SK-N-SH (cell line): ENCODE measurements at regions not wholly inside any gene's neighbourhood (a gene's known extent, or its start where the extent isn't known, plus 50 kb on each side); places are given as distances from the start of the nearest gene placed in this dataset.

Source experiments
- CTCF ChIA-PET: fragments of 300-600, 350-600 bp; formaldehyde crosslinking; extraction: SDS; loops from one replicate; lab custom pipeline; 2021; lab: Yijun Ruan, JAX
- POLR2A ChIA-PET: fragments of 350-600 bp; sonication (Branson Sonifier 250); formaldehyde crosslinking; extraction: SDS; loops from one replicate; lab custom pipeline; 2020; ENCODE audit warnings: antibody characterized with exemption, inconsistent platforms; lab: Yijun Ruan, JAX
- DNase-seq: peaks from one replicate; pipeline ENCODE4 v3.0.0; 2012
- H2AFZ ChIP-seq: fragments of 200-600 bp; sonication (generic); 2 replicates; pipeline ENCODE4 v1.8.1; 2016; ENCODE audit warnings: antibody characterized with exemption, mild to moderate bottlenecking, low read depth
- H3F3A ChIP-seq: fragments of 200-600 bp; sonication (generic); replicated peaks from 2 replicates; pipeline ENCODE3; 2016; ENCODE audit warnings: antibody characterized with exemption, mild to moderate bottlenecking; ENCODE audit not compliant: insufficient read depth
- H3K27ac ChIP-seq, 2 experiments: fragments of 200-500 bp in 1 of 2; fragments of 200-600 bp in 1 of 2; sonication (Bioruptor generic) in 1 of 2; sonication (generic), shearing (Covaris generic) in 1 of 2; 2 replicates each; pipeline versions ENCODE4 v1.5.1 to v1.6.1; 2014 to 2016; ENCODE audit warnings: low read depth in 2 of 2, inconsistent platforms in 1 of 2, low read length in 1 of 2, mild to moderate bottlenecking in 1 of 2, mixed read lengths in 1 of 2
- H3K27me3 ChIP-seq: fragments of 200-600 bp; sonication (generic), shearing (Covaris generic); 2 replicates; pipeline ENCODE4 v1.6.1; 2016; ENCODE audit warnings: mixed run types; ENCODE audit not compliant: insufficient read depth
- H3K36me3 ChIP-seq, 2 experiments: fragments of 200-500 bp in 1 of 2; fragments of 200-600 bp in 1 of 2; sonication (Bioruptor generic) in 1 of 2; sonication (generic) in 1 of 2; replicated peaks in 1 of 2; 2 replicates each; pipeline versions ENCODE3 to v1.5.1; 2014 to 2016; ENCODE audit warnings: low read length in 1 of 2, mild to moderate bottlenecking in 1 of 2; ENCODE audit not compliant: insufficient read depth in 2 of 2, control insufficient read depth in 1 of 2
- H3K4me1 ChIP-seq, 2 experiments: fragments of 200-500 bp in 1 of 2; fragments of 200-600 bp in 1 of 2; sonication (Bioruptor generic) in 1 of 2; sonication (generic), shearing (Covaris generic) in 1 of 2; 2 replicates each; pipeline versions ENCODE4 v1.5.1 to v1.6.1; 2014 to 2016; ENCODE audit warnings: low read depth in 1 of 2, low read length in 1 of 2, mixed run types in 1 of 2; ENCODE audit not compliant: insufficient read depth in 2 of 2, control insufficient read depth in 1 of 2
- H3K4me2 ChIP-seq: fragments of 200-600 bp; sonication (generic), shearing (Covaris generic); 2 replicates; pipeline ENCODE4 v1.6.1; 2017; ENCODE audit warnings: mixed run types
- H3K4me3 ChIP-seq, 2 experiments: fragments of 200-500 bp in 1 of 2; fragments of 200-600 bp in 1 of 2; sonication (Bioruptor generic) in 1 of 2; sonication (generic), shearing (Covaris generic) in 1 of 2; 2 replicates each; pipeline versions ENCODE4 v1.5.1 to v1.8.1; 2014 to 2016; ENCODE audit warnings: low read depth in 2 of 2, inconsistent platforms in 1 of 2, low read length in 1 of 2, mild to moderate bottlenecking in 1 of 2, mixed read lengths in 1 of 2, moderate library complexity in 1 of 2
- H3K79me2 ChIP-seq: fragments of 200-600 bp; sonication (generic); 2 replicates; pipeline ENCODE4 v1.8.1; 2017; ENCODE audit warnings: mild to moderate bottlenecking; ENCODE audit not compliant: insufficient read depth
- H3K9ac ChIP-seq: fragments of 200-600 bp; sonication (generic); 2 replicates; pipeline ENCODE4 v1.6.1; 2017; ENCODE audit warnings: mixed run types
- H3K9me2 ChIP-seq: fragments of 200-600 bp; sonication (generic); 2 replicates; pipeline ENCODE4 v1.6.1; 2017; ENCODE audit warnings: mixed run types
- H3K9me3 ChIP-seq: fragments of 200-600 bp; sonication (generic); 2 replicates; pipeline ENCODE4 v1.6.1; 2017; ENCODE audit warnings: mixed run types, mild to moderate bottlenecking, moderate library complexity
- H4K20me1 ChIP-seq: fragments of 200-600 bp; sonication (generic); 2 replicates; pipeline ENCODE4 v1.6.1; 2017; ENCODE audit warnings: mild to moderate bottlenecking, mixed run types; ENCODE audit not compliant: insufficient read depth
- CHD2 ChIP-seq: fragments of 150-350 bp; IDR thresholded peaks from 2 replicates; pipeline ENCODE4 v1.6.1; 2018; ENCODE audit warnings: low read length; ENCODE audit not compliant: partially characterized antibody
- CTCF ChIP-seq: fragments of 200-600 bp; sonication (generic); IDR thresholded peaks from 2 replicates; pipeline ENCODE4 v1.6.1; 2017; ENCODE audit warnings: antibody characterized with exemption, mild to moderate bottlenecking, moderate library complexity
- ELF1 ChIP-seq: IDR thresholded peaks from 2 replicates; pipeline ENCODE4 v1.4.0; 2012
- EP300 ChIP-seq, 2 experiments: IDR thresholded peaks; 2 replicates each; pipeline versions ENCODE4 v1.4.0 to v1.6.1; 2012; ENCODE audit warnings: borderline replicate concordance in 1 of 2, low read depth in 1 of 2, low read length in 1 of 2
- EZH2phosphoT487 ChIP-seq: fragments of 200-600 bp; sonication (generic); IDR thresholded peaks from 2 replicates; pipeline ENCODE4 v1.6.1; 2017; ENCODE audit warnings: low read depth, mixed run types, mild to moderate bottlenecking, antibody characterized with exemption, moderate library complexity, borderline replicate concordance
- FOXJ3 ChIP-seq: sonication (generic); formaldehyde crosslinking; IDR thresholded peaks from 2 replicates; pipeline ENCODE4 v1.5.1; 2020; ENCODE audit warnings: mild to moderate bottlenecking, missing genetic modification reagents
- GABPA ChIP-seq: IDR thresholded peaks from 2 replicates; pipeline ENCODE4 v1.4.0; 2012; ENCODE audit warnings: low read depth, mild to moderate bottlenecking
- GATA2 ChIP-seq: sonication (generic); formaldehyde crosslinking; IDR thresholded peaks from 2 replicates; pipeline ENCODE4 v1.5.0; 2020; ENCODE audit warnings: mild to moderate bottlenecking, missing genetic modification reagents
- NFIC ChIP-seq: IDR thresholded peaks from 2 replicates; pipeline ENCODE4 v1.4.0; 2012; ENCODE audit warnings: borderline replicate concordance
- NRF1 ChIP-seq: IDR thresholded peaks from 2 replicates; pipeline ENCODE4 v1.6.1; 2012; ENCODE audit warnings: low read depth, mild to moderate bottlenecking, low read length
- RAD21 ChIP-seq: IDR thresholded peaks from 2 replicates; pipeline ENCODE4 v1.6.1; 2012; ENCODE audit warnings: mild to moderate bottlenecking, low read length
- RCOR1 ChIP-seq: fragments of 150-350 bp; IDR thresholded peaks from 2 replicates; pipeline ENCODE4 v1.6.1; 2017; ENCODE audit warnings: antibody characterized with exemption, low read length
- RFX5 ChIP-seq: IDR thresholded peaks from 2 replicates; pipeline ENCODE4 v1.6.1; 2012; ENCODE audit warnings: mild to moderate bottlenecking, improper control_type of control experiment, low read length
- RXRA ChIP-seq: IDR thresholded peaks from 2 replicates; pipeline ENCODE4 v1.4.0; 2012; ENCODE audit warnings: low read depth, mild to moderate bottlenecking, borderline replicate concordance
- SIN3A ChIP-seq: IDR thresholded peaks from 2 replicates; pipeline ENCODE4 v1.6.1; 2012; ENCODE audit warnings: low read depth, mild to moderate bottlenecking, low read length, moderate library complexity, borderline replicate concordance
- TAF1 ChIP-seq: IDR thresholded peaks from 2 replicates; pipeline ENCODE4 v1.6.1; 2012; ENCODE audit warnings: low read depth, mild to moderate bottlenecking, low read length, moderate library complexity, borderline replicate concordance
- YY1 ChIP-seq: IDR thresholded peaks from 2 replicates; pipeline ENCODE4 v1.4.0; 2012; ENCODE audit warnings: low read depth, mild to moderate bottlenecking
- WGBS: methylation state at CpG from one replicate; pipeline ENCODE4 v1.1.6; 2017; ENCODE audit warnings: low lambda C conversion rate; 5-methylcytosine and 5-hydroxymethylcytosine counted together
- TF ChIP-seq, protein P1 (sequence below): IDR thresholded peaks from 2 replicates; pipeline ENCODE4; 2012
- TF ChIP-seq, protein P2 (sequence below): IDR thresholded peaks from 2 replicates; pipeline ENCODE4 v1.4.0; 2012; ENCODE audit warnings: low read depth

- CTCF ChIA-PET = interaction anchor here (0.8 to 1.3 kb wide), 2 partner anchors 10 to 36 kb away, joined by 3 read pairs; no protein-coding TSS in a partner anchor
- TF ChIP-seq, protein P1, sequence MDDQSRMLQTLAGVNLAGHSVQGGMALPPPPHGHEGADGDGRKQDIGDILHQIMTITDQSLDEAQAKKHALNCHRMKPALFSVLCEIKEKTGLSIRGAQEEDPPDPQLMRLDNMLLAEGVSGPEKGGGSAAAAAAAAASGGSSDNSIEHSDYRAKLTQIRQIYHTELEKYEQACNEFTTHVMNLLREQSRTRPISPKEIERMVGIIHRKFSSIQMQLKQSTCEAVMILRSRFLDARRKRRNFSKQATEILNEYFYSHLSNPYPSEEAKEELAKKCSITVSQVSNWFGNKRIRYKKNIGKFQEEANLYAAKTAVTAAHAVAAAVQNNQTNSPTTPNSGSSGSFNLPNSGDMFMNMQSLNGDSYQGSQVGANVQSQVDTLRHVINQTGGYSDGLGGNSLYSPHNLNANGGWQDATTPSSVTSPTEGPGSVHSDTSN = no peak
- TF ChIP-seq RFX5 (no peak), FOXJ3 (no peak), ELF1 (no peak), NFIC (no peak), YY1 (no peak), SIN3A (no peak), RAD21 (no peak), CHD2 (no peak), RCOR1 (no peak), TAF1 (no peak), GATA2 (CRISPR knock-in tag) (no peak), NRF1 (no peak), EP300 (IDR thresholded peaks at IDR 0.05; ENCODE audit: borderline replicate concordance in 1 of 2, low read depth in 1 of 2, low read length in 1 of 2) (no peak), EZH2phosphoT487 (no peak), CTCF (no peak), GABPA (no peak), RXRA (no peak)
- TF ChIP-seq, protein P2, sequence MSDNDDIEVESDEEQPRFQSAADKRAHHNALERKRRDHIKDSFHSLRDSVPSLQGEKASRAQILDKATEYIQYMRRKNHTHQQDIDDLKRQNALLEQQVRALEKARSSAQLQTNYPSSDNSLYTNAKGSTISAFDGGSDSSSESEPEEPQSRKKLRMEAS = no peak
Observed at GRCh38 chr5:158277276-158277675, 418.3 kb upstream of the CLINT1 start.

More at GRCh38 chr5:158277276-158277675, 418.3 kb upstream of the CLINT1 start:
- no peaks in the 10 kb centered on the region for H3K79me2 ChIP-seq
- 41% methylated on average over 6 of the region's 6 CpGs for WGBS
- POLR2A ChIA-PET = no interaction called here
- no peak for DNase-seq
- H3K4me2 ChIP-seq = no peak overlapping the region
- H3K36me3 ChIP-seq = no peaks in the 10 kb centered on the region
- no peaks in the 10 kb centered on the region for H3F3A ChIP-seq
- no peaks in the 10 kb centered on the region for H4K20me1 ChIP-seq
- H3K27me3 ChIP-seq = no peaks in the 10 kb centered on the region
- H2AFZ ChIP-seq = no peak overlapping the region
- no peak overlapping the region for H3K27ac ChIP-seq
- H3K9me2 ChIP-seq = no peaks in the 10 kb centered on the region
- no peak overlapping the region for H3K9ac ChIP-seq
- H3K9me3 ChIP-seq = no peaks in the 10 kb centered on the region
- H3K4me1 ChIP-seq = no peaks in the 10 kb centered on the region
- no peak overlapping the region for H3K4me3 ChIP-seq
